GM18498 (cell line): ENCODE measurements at regions not wholly inside any gene's neighbourhood (a gene's known extent, or its start where the extent isn't known, plus 50 kb on each side); places are given as distances from the start of the nearest gene placed in this dataset.

Experiments
- ATAC-seq: cut with Tn5 transposase; IDR thresholded peaks from one replicate; pipeline ENCODE4 v1.9.1; 2021; ENCODE audit warnings: mild to moderate bottlenecking, moderate library complexity; ENCODE audit not compliant: unreplicated experiment

DNA sequence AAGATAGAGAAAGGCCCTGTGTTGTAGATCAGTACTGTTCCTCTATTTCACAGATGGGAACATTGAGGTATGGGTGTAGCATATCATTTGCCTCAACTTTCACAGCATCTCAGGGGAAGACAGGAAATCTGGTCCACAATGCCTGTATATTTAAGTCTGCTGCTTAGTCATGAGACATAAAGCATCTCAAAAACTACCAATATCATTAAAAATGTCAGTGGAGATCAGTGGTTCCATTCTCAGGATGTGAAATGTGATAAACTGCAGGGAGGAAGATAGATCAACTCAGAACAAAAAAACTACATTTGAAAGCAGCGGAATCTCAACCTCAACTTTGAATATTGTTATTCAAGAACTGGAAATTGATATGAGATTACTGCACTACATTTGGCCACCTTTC lies 192.9 kb upstream of the PREP start:
- no peak for ATAC-seq

DNA sequence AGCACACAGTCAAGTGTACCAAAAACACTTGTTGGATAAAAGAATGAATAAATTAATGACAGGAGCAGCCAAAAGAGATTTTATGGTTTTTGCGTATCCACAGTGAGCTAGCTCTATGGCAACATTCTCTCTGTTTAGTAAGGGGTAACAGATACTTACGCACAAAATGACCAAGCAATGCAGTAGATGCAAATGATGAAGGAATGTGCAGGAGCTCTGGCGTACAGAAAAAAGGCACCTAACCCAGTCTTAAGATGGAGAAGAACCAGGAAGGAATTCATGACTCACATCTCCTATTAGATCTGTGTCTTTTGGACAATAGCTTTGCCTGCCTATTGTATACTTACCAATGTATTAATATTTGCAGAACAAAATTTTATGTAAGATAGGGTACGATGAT lies 191.9 kb upstream of the PREP start:
- no peak for ATAC-seq

DNA sequence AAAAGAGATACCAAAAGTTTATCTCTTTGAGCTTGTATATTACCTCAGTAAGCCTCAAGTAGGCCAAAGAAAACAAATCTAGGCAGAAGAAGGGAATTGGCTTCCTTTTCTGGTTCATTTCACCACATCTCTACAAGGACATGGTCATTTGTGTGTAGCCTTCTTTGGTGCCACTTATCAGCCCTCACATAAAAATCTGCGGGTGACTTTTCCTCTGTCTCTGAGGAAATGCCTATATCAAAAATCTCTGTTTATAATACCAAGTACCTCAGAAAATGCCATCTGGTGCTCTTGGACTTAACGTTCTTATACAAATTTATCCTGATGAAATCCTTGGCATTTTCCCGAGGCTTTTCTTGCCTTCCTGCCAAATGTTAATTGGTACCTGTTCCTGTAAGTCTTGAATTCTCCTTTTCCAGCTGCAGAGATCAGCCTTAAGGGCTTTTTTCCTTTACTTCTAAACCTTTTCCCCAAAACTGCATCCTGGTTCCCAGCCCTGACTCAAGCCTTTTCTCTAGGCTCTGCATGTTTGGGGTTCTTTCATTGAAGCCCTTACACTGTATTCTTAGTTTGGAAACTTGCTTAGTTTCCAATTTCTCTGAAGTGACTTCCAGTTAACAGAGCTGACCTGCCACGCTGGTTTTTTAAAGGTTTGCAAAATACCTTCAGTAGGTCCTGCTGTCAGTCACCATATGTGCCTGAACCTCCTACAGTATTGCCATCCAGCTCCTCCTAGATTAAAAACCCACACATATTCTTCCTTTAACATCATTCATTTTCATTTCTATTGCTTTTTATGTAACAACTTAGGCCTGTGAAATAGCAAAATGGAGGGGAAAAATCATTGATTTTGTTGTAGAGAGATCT lies 191.2 kb upstream of the PREP start:
- no peak for ATAC-seq

DNA sequence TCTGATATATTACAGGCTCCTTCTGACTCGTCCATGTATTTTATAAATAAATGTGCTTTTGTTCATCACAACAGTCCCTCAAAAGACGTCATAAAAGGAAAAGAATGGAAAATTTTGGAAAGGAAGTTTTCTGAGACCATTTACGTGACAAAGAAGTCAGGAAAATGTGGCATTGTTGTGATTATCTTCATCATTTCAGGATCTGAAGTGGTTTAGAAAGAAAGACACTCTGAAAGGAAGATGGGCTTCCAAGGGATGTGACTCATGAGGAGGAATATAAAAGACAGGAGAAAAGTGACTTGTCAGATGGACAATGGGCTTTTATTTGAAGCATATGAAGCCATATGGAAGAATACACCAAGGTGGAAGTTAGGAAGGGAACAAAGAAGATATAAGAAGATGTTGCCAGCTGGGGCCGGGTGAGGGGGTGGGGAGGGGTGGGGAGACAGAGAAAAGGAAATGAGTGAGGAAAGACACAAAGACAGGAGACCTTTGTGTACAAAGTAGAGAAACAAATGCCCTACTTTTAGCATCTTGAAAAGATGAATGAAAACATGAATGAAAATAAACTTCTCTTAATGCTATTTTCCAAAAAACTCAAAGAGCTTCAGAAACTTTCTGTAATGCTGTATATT lies 190.3 kb upstream of the PREP start:
- no peak for ATAC-seq

DNA sequence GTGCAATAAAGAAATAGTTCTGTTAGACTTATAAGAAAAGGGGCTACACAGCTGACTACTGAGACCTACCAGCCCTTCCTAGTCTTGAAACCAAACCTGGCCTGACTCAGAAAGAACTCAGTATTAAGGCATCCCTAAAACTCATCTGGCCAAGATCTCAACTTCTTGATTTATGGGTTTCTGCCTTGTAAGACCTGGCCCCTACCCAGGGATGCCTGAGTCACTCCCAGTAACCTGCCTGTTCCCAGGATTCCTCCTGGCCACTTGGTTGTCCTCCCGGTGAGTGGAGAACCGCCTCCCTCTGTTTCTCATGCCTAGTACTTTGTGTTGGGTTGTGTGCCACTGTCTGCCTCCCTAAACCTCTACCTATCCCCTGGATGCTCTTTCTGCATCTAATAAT lies 189.4 kb upstream of the PREP start:
- no peak for ATAC-seq

DNA sequence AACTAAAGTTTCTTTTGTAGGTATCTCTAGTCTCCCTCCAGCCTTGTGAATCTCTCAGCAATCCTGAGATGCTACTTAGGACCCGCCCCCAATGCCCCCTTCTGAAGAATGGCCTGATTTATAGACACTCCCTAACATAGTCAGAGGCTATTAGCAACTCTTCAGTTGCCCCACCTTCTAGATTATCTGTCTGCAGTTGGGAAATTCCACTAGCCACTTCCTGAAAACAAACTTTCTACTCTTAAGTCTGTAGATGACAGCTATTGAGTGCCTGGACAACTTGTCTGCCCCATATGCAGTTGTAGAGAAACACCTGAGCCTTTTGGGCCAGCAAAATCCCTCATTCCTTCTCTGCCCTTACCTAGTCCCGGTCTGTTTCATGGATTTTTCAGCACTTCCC lies 188.2 kb upstream of the PREP start:
- peak; percentile 91 for ATAC-seq

DNA sequence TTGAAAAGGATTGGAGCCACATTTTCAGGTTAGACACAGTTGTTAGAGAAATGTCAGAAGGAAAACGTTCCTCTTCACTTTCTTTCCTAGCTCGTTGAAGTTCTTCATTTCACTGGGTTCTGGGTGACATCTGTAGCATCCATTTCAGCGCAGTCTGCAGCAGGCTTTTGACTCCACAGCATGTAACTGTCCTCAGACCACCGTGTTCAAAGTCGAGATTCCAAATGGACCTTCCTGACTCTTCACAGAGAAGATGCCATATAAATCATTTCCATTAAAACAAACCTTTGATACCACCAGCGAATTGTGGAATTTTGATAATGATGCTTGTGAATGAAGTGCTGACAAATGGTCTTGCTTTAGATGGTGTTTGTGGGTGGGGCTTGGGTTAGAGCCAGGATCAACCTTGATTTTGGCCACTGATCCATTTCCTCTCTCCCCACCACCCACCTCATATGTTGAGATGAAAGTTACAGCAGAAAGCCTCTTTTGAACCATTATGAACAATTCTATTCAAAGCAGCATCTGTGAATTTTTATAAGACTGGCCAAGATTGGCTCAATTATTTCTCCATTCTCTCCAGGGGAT lies 185.3 kb upstream of the PREP start:
- ATAC-seq = no peak

DNA sequence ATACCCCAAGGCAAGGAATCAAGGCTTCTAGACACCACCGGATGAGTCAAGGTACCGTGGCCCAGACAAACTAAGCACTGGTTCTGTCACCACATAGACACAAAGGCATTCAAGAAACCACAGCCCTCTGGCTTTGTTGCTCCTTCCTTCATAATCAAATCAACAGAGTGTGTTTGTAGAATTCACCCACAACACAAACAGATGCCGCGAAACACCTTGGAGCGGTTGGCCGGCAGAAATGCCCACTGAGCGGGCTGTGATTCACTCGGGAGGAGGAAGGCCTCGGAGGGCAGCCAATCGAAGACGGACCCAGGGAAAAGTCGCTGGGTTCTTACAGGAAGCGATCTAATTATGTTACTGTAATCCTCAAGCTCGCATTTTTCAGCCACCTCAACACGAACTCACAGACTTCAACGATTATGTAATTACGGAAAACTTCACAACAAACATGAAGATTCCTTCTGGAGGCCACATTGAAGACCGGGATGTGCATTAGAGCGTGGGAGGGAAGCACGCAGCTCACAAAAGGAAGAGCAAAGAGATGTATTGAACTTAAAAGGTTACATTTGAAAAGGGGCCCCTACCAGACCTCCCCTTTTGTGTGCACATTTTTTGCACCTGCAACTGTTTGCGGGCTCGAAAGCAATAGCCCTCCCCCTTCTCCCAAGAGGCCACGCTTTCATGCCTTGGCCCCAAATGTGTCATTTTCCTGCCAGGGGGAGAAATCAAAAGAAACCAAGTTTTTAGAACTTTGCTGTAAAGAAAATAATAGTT lies 184.7 kb upstream of the PREP start:
- ATAC-seq = no peak

DNA sequence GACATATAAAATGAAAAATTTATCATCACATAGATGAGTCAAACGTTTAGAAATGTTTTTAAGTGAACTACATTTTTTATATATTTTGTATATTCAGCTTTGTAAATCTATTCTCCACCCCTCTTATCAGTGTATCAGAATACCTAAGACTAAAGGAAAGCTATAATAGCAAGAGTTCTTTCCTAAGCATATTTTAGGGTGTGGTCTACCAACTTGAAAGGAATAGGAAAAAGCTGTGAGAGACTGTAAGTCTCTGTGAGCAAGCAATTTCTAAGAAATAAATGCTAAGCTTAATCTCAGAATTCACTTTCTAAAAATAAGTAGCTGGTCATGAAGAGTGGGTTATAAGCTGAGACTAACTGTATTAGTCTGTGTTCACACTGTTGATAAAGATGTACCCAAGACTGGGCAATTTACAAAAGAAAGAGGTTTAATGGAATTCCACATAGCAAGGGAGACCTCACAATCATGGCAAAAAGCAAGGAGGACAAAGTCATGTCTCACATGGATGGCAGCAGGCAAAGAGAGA lies 175.4 kb upstream of the PREP start:
- ATAC-seq = no peak

DNA sequence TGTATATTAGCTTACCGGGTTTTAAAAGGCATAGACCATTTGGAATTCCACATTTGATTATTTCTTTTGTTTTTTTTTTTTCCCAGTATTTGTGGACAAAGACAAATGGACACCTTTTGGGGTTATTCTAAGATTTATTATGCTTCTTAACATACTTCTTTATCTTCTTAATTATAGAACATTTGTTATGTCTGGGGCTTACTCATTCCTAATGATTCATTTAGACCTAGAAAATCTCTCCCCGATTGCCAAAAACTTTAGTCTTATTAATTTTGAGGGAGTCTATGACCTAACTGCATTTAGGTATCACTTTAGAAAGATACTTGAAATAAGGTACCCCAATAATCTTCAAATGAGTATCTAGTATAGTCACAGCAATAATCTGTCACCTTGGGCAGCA lies 170.7 kb upstream of the PREP start:
- ATAC-seq = no peak

DNA sequence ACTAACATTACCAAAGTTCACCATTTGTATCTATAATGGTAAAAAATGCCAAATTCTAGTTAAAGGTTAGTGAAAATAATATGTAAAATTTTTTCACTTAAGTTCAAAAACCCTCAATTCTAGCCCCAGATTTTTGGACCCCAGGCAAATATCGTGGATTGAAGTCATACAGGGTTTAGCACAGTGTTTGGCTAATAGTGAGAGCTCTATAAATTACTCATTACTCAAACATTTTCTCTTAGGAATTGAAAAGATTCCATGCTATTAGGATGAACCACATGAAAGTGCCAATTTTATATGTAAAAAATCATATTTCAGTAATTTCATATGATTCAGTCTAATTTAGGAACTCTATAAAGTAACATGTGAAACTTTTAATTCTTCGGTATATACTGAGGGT lies 170.3 kb upstream of the PREP start:
- no peak for ATAC-seq

DNA sequence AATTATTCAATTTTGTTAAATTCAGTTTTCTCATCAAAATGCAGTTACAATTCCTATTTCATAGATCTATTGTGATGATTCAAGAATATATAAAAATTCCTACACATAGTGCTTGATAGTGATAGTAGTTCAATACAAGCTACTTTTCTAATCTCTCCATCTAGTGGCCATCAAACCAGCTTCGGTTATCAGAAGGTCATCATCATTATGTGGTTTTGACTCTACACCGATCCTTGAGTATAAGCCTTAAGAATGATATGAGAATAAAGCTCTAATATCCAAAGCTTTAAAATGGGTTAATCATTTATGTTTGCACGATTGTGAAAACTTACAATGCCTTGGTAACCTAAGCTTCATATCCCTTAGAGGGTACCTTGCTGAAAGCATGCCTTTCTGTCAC lies 167.5 kb upstream of the PREP start:
- ATAC-seq = no peak

DNA sequence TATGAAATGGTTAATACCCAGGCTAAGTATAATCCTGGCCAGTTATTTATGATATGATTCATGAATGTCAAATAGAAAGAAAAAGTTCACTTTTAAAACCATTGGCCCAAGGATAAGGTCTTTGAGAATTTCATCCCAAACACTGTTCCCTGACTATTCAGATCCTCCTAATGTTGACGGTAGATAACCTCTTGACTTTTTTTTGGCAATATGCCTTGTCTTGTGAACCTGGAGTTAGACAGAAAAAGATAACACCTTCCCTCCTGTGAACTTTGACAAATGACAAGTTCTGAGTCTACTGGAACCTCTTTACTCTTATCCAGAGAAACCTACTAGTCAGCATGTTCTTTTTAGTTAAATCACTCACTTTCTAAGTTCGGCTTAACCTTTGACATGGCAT lies 166.8 kb upstream of the PREP start:
- no peak for ATAC-seq

DNA sequence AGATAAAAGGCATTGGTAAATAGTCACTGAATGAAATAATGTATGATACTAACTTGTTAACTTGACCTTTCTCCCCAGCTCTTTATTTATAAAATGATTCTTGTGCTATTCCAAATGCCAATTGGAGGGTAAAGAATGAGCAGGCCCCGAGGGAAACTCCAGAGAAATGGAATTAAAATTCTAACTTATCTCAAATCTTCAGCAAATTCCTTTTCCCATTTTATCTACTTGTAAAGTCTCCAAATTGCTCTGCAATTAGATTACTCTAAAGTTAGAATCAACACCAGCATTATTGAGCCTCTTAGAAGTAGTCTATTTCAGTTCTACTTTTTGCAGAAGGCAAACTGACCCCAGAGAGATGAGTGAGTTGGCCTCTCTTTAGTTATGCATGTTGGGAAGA lies 165.9 kb upstream of the PREP start:
- ATAC-seq = no peak

DNA sequence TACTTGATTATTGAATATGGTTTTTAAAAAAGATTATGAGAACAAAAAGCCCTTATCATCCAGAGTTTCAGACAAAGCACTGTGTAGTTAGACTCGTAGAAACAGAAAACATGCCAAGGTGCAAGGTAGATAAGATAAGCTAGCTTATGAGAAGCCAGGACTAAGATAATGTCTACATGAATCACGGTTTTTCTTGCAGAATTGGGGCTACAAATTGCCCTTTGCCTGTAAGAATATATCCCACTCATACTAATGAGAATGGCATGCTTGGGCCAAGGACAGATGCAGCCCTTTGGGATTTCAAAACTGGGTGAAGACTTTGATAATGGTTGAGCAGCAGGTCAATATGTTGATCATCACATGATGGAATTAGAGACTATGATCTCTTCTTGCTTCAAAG lies 165.3 kb upstream of the PREP start:
- ATAC-seq = no peak

DNA sequence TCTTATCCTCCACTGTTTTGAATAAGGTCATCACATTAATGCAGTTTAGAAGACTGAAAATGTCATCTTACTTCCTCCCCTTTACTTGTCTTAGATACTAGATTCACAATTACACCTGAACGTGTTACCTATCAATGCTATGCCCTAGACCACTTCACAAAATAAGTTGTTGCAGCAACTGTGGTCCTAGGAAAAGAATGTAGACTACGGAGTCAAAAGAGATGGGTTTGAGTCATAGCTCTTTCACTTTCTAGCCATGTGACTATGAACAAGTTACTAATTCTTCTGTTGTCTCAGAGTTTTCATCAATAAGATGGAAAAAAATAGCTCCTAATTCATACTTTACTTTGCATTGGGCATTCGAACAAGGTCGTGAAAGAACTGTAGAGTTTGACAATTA lies 164.3 kb upstream of the PREP start:
- no peak for ATAC-seq

DNA sequence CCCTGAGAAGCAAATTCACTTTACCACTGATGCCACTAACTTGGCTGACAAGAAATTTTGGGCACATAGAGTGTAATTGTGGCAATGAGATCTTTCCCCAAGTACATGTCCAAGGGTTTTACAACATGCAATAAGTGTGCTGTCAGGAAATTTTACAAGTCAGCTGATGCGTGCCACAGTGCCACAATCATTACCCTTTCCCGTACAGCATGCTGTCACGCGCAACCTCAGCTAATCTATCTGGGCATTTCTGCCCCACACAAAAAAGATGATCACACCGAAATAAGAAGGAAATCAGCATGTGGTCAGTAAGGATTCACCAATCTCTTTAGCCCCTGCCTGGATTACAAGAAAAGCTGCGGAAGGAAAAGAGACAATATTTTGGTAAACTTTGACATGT lies 163.6 kb upstream of the PREP start:
- no peak for ATAC-seq

DNA sequence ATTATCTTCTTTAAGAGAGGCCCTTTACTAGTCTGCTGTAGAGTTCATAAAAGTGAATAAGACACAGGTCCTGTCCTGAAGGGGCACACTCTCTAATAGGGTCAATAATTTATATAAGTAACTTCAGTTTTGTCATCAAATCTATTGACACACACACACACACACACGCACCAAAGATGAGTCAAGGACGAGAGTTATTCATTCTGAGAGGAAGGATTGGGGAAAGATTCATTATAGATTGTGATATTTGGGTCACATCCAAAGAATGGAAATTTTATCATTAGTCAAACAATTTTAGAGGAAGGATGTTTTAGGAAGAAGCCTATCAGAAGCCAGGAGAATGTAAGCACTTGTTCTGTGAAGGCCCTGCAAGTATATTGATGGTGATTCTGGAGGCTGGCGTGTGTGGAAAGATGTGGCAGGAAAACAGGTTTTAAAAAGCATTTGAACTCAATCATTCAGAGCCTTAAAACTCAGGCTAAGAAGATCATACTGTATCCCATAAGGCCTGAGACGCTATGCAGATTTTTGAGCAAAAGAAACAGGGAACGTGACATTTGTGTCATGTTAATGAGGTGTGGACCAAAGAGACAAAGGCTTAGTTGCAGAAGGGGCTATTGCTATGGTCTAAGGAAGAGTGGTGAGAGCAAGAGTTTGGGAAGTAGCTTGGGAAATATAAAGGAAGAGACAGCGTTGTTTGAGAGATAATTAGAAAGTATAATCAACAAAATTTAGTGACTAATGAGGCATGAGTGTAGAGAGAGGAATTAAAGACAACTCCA lies 161.4 kb upstream of the PREP start:
- ATAC-seq = no peak

DNA sequence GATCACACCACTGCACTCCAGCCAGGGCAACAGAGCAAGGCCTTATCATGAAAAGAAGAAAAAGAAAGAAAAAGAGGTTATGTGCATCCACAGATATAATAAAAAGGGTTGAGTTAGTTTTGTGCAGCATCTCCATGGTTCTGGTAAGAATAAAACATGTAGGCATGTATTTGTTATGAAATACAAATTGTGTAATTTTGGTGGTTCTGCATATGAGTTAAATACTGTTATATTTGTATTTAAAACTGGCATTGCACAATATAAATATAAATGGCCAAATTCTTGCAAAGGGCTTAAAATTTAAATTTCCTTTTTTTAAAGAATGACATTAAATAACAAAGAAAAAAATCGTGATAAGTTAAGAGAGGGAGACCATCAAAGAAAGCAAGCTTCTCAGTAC lies 159.1 kb upstream of the PREP start:
- no peak for ATAC-seq

DNA sequence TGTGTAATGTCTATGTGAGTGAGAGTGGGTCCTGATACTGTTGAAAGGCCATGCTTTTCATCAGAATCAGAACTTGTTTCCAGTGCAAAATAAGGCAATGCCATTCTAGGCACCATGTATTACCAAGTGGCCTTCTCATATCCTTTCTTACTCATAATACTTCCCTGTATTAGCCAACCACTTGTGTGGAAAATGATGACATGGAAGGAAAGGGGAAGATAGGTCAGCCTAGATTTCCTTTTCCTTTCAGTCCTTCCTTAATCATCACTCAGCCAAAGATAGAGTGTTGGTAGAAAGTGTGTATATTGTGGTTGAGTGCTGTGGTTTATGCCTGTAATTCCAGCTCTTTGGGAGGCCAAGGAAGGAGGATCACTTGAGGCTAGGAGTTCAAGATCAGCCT lies 158.6 kb upstream of the PREP start:
- ATAC-seq = no peak
